ENCODE measurements at regions not wholly inside any gene's neighbourhood (a gene's known extent, or its start where the extent isn't known, plus 50 kb on each side); places are given as distances from the start of the nearest gene placed in this dataset.
"Not testable (repeated sequence)": the region's sequence is repeated elsewhere in the genome, so short reads cannot be mapped to it uniquely, and the experiment has no call there.

DNA sequence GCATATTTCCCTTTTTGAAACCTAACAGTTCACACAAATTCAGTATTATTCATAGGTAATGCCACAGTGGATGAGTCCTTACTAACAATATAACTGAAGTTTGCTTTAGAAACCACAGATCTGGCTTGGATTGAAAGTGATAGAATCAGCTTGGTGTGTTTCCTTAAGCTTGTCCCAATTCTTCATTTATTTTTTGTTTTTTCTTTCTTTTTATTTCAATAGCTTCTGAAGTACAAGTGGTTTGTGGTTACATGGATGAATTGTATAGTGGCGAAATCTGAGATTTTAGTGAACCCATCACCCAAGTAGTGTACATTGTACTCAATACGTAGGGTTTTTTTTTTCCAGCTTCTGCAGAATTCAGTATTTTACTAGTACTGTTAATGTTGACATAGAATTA, 518.2 kb upstream of the SEMA3D start:
- DNase-seq (ENCODE audit: low spot score in 2 of 2) (no peak), ATAC-seq (ENCODE audit: low read depth) (no peak)
- Mint-ChIP-seq H3K27me3 (no peaks in the 10 kb centered on the region), H3K27ac (no peak overlapping the region), H3K36me3 (no peaks in the 10 kb centered on the region), H3K9me3 (no peaks in the 10 kb centered on the region), H3K4me1 (no peaks in the 10 kb centered on the region), H3K4me3 (no peak overlapping the region)

GRCh38 chr7:85703251-85704010, 516.6 kb upstream of the SEMA3D start:
- Mint-ChIP-seq H3K36me3 (no peaks in the 10 kb centered on the region), H3K27ac (no peak overlapping the region), H3K4me3 (no peak overlapping the region), H3K27me3 (no peaks in the 10 kb centered on the region), H3K4me1 (no peaks in the 10 kb centered on the region), H3K9me3 (no peaks in the 10 kb centered on the region)
- DNase-seq (ENCODE audit: low spot score in 2 of 2) (no peak), ATAC-seq (ENCODE audit: low read depth) (no peak)

DNA sequence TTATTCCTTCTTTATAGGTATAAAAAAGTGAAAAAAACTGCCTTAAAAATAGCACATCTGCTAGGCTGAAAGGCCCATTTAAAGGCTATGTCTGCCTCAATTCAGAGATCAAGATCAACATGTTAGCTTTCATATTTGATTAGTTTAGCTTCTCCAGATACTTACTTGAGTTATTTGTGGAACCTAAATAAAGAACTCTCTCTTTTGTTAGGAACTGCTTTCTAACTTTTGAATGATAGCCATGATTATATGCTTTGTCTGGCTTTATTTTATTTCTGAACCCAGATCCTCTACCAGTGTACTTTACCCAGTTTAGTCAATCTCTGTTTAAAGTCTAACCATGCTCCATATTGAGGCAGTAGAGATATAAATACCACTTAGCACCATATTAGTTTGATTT, 515.5 kb upstream of the SEMA3D start:
- no peaks in the 10 kb centered on the region for H3K27me3 Mint-ChIP-seq
- no peaks in the 10 kb centered on the region for H3K36me3 Mint-ChIP-seq
- H3K9me3 Mint-ChIP-seq, result no peaks in the 10 kb centered on the region
- H3K4me1 Mint-ChIP-seq, result no peaks in the 10 kb centered on the region
- no peak overlapping the region for H3K4me3 Mint-ChIP-seq
- H3K27ac Mint-ChIP-seq, result no peak overlapping the region
- DNase-seq (ENCODE audit: low spot score in 2 of 2), result no peak
- no peak for ATAC-seq (ENCODE audit: low read depth)

DNA sequence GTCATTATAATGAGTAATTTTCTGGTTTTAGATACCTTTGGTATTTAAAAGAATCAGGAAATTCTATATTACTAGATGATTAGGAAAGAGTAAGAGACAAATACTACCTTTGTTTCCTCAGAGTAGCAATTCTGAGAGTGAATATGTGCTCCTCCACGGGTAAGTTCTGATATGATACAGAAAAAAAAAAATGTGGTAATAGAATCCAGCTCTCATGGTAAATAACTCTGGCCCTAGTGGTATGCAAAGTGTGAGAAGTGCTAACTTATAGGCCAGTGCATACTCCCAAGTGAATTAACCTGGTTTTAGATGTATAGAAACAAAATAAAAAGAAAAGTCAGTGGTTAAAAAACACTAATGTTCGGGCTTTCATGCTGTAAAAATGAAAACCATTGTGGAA, 512.6 kb upstream of the SEMA3D start:
- Mint-ChIP-seq H3K9me3 (no peaks in the 10 kb centered on the region), H3K36me3 (no peaks in the 10 kb centered on the region), H3K4me3 (no peak overlapping the region), H3K4me1 (no peaks in the 10 kb centered on the region), H3K27ac (no peak overlapping the region), H3K27me3 (no peaks in the 10 kb centered on the region)
- ATAC-seq (ENCODE audit: low read depth), result no peak
- DNase-seq (ENCODE audit: low spot score in 2 of 2), result no peak

- H3K27ac Mint-ChIP-seq, result no peak overlapping the region
These were observed 508.7 kb upstream of the SEMA3D start for GRCh38 chr7:85695533-85695932.

DNA sequence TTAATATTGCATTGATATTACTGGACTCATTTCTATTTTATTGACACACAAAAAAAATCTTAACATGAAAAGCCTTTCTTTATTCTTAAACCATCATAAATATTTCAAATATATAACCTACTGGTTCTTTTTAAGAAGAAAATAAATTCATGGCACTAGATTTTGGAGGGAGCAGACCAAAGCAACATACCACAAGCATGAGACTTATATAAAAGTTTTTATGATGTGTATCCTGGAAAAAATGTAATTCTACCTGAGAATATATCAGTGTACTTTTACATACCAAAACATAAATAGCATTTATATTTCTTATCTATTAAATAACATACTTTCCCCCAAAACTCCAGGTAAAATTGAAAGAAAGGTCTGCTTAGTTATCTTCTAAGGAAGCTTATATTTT, 508.2 kb upstream of the SEMA3D start:
- DNase-seq (ENCODE audit: low spot score in 2 of 2), result no peak
- Mint-ChIP-seq H3K9me3 (no peaks in the 10 kb centered on the region), H3K36me3 (no peaks in the 10 kb centered on the region), H3K4me1 (no peaks in the 10 kb centered on the region), H3K27ac (no peak overlapping the region), H3K4me3 (no peak overlapping the region), H3K27me3 (no peaks in the 10 kb centered on the region)
- ATAC-seq (ENCODE audit: low read depth), result no peak

More at GRCh38 chr7:85695533-85695932, 508.7 kb upstream of the SEMA3D start:
- no peak overlapping the region for H3K4me3 Mint-ChIP-seq
- ATAC-seq (ENCODE audit: low read depth), result no peak
- no peaks in the 10 kb centered on the region for H3K9me3 Mint-ChIP-seq
- no peak for DNase-seq (ENCODE audit: low spot score in 2 of 2)
- no peaks in the 10 kb centered on the region for H3K4me1 Mint-ChIP-seq
- no peaks in the 10 kb centered on the region for H3K27me3 Mint-ChIP-seq
- H3K36me3 Mint-ChIP-seq, result no peaks in the 10 kb centered on the region

- Mint-ChIP-seq H3K27me3 (no peaks in the 10 kb centered on the region), H3K27ac (no peak overlapping the region), H3K36me3 (no peaks in the 10 kb centered on the region), H3K4me1 (no peaks in the 10 kb centered on the region), H3K4me3 (no peak overlapping the region), H3K9me3 (no peaks in the 10 kb centered on the region)
- ATAC-seq (ENCODE audit: low read depth) (no peak), DNase-seq (ENCODE audit: low spot score in 2 of 2) (no peak)
These were observed 506.5 kb upstream of the SEMA3D start for GRCh38 chr7:85693326-85693725.

- H3K4me3 Mint-ChIP-seq, result no peak overlapping the region
- no peaks in the 10 kb centered on the region for H3K4me1 Mint-ChIP-seq
- H3K27me3 Mint-ChIP-seq, result no peaks in the 10 kb centered on the region
- H3K27ac Mint-ChIP-seq, result no peak overlapping the region
- H3K36me3 Mint-ChIP-seq, result no peaks in the 10 kb centered on the region
- peaks cover 5% of the 10 kb centered on the region for H3K9me3 Mint-ChIP-seq
- DNase-seq (ENCODE audit: low spot score in 2 of 2), result no peak
- ATAC-seq (ENCODE audit: low read depth), result no peak
These were observed 501.9 kb upstream of the SEMA3D start for GRCh38 chr7:85688712-85689111.

- Mint-ChIP-seq H3K27ac (no peak overlapping the region), H3K27me3 (no peaks in the 10 kb centered on the region), H3K36me3 (no peaks in the 10 kb centered on the region), H3K4me3 (no peak overlapping the region), H3K9me3 (peaks cover 5% of the 10 kb centered on the region), H3K4me1 (no peaks in the 10 kb centered on the region)
- no peak for DNase-seq (ENCODE audit: low spot score in 2 of 2)
- ATAC-seq (ENCODE audit: low read depth), result no peak
These were observed 499.7 kb upstream of the SEMA3D start for GRCh38 chr7:85686401-85687181.

DNA sequence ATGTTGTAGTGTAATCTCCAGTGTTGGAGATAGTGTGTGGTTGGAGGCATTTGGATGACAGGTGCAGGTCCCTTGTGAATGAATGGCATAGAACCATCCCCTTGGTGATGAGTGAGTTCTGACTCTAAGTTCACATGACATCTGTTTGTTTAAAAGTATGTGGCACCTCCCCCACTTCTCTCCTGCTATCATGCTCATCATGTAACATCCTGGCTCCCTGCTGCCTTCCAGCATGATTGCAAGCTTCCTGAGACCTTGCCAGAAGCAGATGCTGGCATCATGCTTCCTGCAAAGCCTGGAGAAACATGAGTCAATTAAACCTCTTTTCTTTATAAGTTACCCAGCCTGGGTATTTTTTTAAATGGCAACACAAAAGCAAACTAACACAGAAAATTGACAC, 499.0 kb upstream of the SEMA3D start:
- Mint-ChIP-seq H3K4me1 (no peaks in the 10 kb centered on the region), H3K9me3 (peaks cover 5% of the 10 kb centered on the region), H3K27ac (no peak overlapping the region), H3K4me3 (no peak overlapping the region), H3K36me3 (no peaks in the 10 kb centered on the region), H3K27me3 (no peaks in the 10 kb centered on the region)
- no peak for DNase-seq (ENCODE audit: low spot score in 2 of 2)
- no peak for ATAC-seq (ENCODE audit: low read depth)

DNA sequence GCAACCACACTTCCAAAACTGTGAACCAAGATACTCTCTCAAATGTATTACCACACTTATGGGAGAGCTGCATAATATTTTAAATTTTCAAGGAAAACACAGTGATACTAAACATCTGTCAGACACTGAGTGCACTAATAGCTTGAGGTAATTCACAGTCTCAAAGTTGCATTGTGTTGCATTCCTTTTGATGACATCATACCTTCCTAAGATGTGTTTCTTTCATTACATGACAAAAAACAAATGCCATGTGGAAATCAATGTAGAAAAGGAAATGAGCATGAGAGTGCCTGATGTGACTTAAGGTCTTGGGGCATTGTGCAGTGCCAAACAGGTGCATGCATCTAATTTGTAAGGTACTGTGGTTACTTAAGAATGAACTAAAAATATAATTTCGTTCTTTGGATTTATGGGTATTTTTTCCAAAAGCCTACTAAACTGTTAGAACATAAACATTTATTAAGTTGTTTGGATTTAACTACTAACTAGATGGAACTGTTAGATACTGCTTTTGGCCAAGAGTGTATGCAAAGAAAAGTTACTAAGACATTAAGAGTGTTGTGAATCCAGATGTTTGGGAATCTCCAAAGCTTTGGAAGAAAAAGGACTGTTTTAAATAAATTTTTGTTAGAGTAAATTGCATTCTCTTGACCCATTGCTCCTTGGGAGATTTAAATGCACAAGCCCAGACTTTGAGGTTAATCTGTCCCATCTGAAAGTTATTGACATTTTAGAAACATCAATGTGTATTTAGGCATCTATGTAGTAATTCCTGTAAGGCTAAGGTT, 496.2 kb upstream of the SEMA3D start:
- ATAC-seq (ENCODE audit: low read depth) (no peak), DNase-seq (ENCODE audit: low spot score in 2 of 2) (no peak)
- H3K27me3 Mint-ChIP-seq, result no peaks in the 10 kb centered on the region
- H3K9me3 Mint-ChIP-seq, result peaks cover 8% of the 10 kb centered on the region
- no peaks in the 10 kb centered on the region for H3K36me3 Mint-ChIP-seq
- no peak overlapping the region for H3K27ac Mint-ChIP-seq
- H3K4me3 Mint-ChIP-seq, result no peak overlapping the region
- H3K4me1 Mint-ChIP-seq, result no peaks in the 10 kb centered on the region

- Mint-ChIP-seq H3K27ac (no peak overlapping the region), H3K9me3 (peaks cover 8% of the 10 kb centered on the region), H3K36me3 (no peaks in the 10 kb centered on the region), H3K4me3 (no peak overlapping the region), H3K27me3 (no peaks in the 10 kb centered on the region), H3K4me1 (no peaks in the 10 kb centered on the region)
- ATAC-seq (ENCODE audit: low read depth) (no peak), DNase-seq (ENCODE audit: low spot score in 2 of 2) (no peak)
These were observed 494.4 kb upstream of the SEMA3D start for GRCh38 chr7:85681241-85681640.

DNA sequence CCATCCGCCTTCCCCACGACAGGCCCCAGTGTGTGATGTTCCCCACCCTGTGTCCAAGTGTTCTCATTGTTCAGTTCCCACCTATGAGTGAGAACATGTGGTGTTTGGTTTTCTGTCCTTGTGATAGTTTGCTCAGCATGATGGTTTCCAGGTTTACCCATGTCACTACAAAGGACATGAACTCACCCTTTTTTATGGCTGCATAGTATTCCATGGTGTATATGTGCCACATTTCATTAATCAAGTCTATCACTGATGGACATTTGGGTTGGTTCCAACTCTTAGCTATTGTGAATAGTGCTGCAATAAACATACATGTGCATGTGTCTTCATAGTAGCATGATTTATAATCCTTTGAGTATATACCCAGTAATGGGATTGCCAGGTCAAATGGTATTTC, 488.2 kb upstream of the SEMA3D start:
- H3K27me3 Mint-ChIP-seq; H3K27ac Mint-ChIP-seq; DNase-seq (ENCODE audit: low spot score in 2 of 2); H3K36me3 Mint-ChIP-seq; H3K4me3 Mint-ChIP-seq; H3K4me1 Mint-ChIP-seq; ATAC-seq (ENCODE audit: low read depth); H3K9me3 Mint-ChIP-seq: not testable (repeated sequence)

DNA sequence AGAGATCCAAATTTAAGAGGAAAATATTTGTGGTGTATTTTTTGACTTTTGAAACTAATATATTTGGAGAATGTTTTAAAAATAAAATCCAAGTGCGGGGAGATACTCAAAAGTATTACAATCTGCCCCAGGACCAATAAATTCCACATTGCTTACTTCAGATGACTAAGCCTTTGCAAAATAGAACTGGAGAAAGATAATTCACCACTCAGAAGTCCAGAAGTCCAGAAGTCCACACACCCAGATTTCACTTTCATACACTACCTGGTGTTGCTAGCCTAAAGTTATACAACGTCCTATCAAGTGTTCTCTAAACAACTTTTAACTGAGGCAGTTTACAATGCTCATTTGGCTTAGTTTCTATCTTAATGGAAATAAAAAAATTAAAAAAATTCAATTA, 487.0 kb upstream of the SEMA3D start:
- Mint-ChIP-seq H3K27ac (no peak overlapping the region), H3K9me3 (peaks cover 4% of the 10 kb centered on the region), H3K36me3 (no peaks in the 10 kb centered on the region), H3K27me3 (no peaks in the 10 kb centered on the region), H3K4me1 (no peaks in the 10 kb centered on the region), H3K4me3 (no peak overlapping the region)
- ATAC-seq (ENCODE audit: low read depth) (no peak), DNase-seq (ENCODE audit: low spot score in 2 of 2) (no peak)

Data from memory B cell (primary cell).